SW480 (cell line): ENCODE measurements at regions not wholly inside any gene's neighbourhood (a gene's known extent, or its start where the extent isn't known, plus 50 kb on each side); places are given as distances from the start of the nearest gene placed in this dataset.
"Not testable (repeated sequence)": the region's sequence is repeated elsewhere in the genome, so short reads cannot be mapped to it uniquely, and the experiment has no call there.

Source experiments
- DNase-seq: peaks from one replicate; pipeline ENCODE4 v3.0.0-alpha.2; 2016; ENCODE audit warnings: low spot score

DNA sequence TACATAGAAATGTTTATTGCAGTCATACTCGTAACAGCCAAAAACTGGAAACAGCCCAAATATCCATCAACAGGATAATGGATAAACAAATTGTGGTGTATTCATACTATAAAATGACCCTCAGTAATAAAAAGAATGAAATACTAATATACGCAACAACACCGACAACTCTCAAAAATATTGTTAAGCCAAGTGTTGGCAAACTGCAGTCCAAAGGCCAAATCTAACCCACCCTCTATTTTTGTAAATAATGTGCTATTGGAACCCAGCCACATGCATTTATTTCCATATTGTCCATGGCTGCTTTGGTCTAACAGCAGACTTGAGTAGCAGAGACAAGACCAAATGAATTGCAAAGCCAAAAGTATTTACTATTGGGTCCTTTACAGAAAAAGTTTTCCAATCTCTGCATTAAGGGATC is 151.0 kb downstream of the MREG start:
- no peak for DNase-seq

GRCh38 chr2:215861607-215862350 is 151.6 kb downstream of the MREG start:
- no peak for DNase-seq

GRCh38 chr2:215856080-215856479 is 157.3 kb downstream of the MREG start:
- no peak for DNase-seq

DNA sequence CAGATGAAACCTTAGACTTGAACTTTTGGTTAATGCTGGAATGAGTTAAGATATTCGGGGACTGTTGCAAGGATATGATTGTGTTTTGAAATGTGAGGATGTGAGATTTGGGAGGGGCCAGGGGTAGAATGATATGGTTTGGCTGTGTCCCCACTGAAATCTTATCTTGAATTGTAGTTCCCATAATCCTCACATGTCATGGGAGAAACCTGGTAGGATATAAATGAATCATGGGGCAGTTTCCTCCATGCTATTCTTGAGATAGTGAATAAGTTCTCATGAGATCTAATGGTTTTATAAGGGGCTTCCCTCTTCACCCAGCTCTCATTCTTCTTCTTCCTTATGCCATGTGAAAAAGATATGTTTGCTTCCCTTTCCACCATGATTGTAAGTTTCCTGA is 158.0 kb downstream of the MREG start:
- not testable (repeated sequence) for DNase-seq

GRCh38 chr2:215854008-215854407 is 159.3 kb downstream of the MREG start:
- no peak for DNase-seq

DNA sequence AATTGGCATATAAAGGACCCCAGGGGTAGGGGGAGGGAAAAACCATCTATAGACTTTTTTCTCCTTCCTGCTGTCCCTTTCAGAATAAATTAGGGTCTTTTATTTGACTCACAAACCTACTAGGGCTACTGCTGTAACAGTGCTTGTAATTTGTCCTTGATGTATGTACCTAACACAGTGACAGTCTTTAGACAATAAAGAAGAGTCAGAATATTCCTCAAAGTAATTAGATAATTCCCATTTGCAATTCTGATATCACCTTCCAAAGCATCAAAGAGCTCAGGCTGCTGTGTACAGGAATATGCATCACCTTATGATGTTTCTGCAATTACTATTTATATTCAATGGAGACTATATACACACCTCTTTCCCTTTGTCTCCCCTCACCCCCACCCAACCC is 161.7 kb downstream of the MREG start:
- no peak for DNase-seq

GRCh38 chr2:215851082-215851481 is 162.3 kb downstream of the MREG start:
- no peak for DNase-seq

DNA sequence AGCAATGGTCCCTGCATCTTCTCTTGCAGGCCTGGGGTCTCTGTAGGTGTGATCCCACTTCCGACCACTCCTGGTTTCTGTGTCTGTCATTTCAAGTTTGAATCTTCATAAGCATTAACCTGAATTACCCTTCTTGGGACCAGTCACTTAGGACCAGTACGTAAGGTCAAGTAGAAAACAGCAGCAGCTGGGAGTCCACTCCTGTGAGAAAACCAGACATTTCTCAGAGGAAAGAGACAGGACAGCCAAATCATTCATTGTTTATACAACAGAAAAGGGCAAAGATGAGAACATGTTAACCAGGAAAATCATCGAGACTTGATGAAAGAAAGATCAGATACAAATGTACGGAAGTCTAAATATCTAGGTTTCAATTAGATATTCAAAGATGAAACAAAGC is 163.0 kb downstream of the MREG start:
- DNase-seq, result no peak

GRCh38 chr2:215849771-215850170 is 163.6 kb downstream of the MREG start:
- no peak for DNase-seq

- no peak for DNase-seq
Measured at GRCh38 chr2:215848698-215849097, 164.7 kb downstream of the MREG start.

- DNase-seq, result no peak
Measured at GRCh38 chr2:215848146-215848545, 165.2 kb downstream of the MREG start.

GRCh38 chr2:215847718-215848117 is 165.6 kb downstream of the MREG start:
- no peak for DNase-seq

DNA sequence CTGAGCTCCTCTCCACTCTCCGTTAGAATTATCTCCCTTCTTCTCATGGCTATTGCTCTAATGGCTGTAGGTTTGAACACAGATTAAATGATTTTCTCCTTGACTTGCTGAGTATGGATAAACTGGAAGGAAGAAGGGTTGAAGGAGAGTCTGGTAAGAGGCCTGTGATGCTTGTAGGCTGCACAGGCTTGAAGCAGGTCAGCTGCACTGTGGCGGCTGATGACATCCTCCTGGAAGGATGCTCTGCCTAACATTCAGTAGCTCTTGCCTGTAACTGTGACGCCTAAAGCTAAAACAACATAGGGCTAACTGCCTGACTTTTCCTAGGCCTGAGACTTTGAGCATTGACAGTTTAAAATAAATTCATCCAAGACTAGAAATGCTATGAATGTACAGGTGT is 166.3 kb downstream of the MREG start:
- no peak for DNase-seq

DNA sequence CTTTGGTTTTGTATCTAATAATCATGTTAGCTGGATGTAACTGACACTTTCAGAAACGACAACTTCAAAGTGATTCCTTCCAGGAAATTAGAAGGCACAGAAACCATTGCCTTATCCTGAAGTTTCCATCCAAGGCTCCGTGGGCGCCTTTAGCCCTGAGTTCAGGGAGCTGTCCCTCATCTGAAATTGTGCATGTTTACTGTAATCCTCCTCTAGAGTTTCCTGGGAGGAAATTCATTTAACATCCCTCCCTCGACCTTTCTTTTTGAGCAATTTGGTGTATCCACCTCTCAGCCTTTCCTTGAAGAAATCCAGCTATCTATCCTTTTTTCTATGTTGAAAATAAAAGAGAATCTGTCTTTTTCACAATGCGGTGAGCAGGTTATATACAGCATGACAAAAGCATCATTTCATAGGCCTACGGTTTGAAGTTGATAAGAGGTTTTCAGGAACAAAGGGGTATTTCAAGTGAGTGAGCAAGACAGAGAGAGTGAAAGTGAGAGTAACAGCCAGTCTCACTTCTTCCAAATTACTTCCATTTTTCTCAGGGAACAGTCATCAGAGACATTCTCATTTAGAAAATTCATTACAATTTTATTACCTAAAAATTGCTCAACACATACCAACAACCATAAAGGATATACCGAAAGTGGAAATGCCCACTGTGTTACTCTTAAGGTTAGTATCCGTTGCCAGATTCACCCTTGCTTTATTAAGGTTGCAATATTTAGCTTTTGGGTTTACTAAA is 167.3 kb downstream of the MREG start:
- DNase-seq, result no peak

GRCh38 chr2:215843579-215843978 is 169.8 kb downstream of the MREG start:
- DNase-seq, result peak; percentile 57

GRCh38 chr2:215841175-215841816 is 172.1 kb downstream of the MREG start:
- no peak for DNase-seq

DNA sequence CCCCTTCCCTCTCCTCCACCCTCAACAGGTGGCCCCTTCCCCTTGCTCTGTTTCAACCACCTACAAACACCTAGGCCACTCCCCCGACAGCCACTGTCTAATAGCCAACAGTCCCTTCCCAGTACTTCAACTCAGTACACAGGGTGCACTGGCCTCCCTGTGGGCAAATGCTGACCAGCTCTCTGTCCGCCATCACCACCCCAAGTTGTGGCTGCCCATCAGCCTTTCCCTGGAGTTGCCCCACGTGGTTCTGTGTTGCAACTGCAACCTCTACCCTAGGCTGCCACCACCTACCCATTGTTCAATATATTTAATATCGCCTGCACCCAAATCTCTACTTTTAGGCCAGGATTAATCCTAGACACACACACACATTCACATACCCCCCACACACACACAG is 173.5 kb downstream of the MREG start:
- no peak for DNase-seq

- DNase-seq, result no peak
Measured at GRCh38 chr2:215839309-215839708, 174.0 kb downstream of the MREG start.

GRCh38 chr2:215836881-215837280 is 176.5 kb downstream of the MREG start:
- no peak for DNase-seq

DNA sequence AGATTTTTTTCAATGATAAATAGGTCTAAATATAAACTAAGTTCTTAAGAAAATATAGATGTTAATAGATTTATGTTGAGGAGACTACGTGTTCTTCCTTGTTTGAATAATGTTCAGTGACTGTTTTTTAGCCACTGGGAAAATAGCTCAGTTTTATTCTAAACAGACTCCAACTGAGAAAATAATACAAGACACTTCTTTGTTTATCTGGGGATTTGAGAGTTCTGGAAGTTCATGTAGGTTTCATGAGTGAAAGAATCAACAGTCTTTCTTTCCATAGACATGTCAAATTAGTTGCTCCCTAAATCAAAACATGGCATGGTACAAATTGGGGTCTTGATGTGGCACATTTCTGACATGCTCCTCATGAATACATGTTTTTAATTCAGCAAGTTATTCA is 177.7 kb downstream of the MREG start:
- no peak for DNase-seq

GRCh38 chr2:215835231-215835630 is 178.1 kb downstream of the MREG start:
- no peak for DNase-seq

- DNase-seq, result peak; percentile 64
Measured at GRCh38 chr2:215833531-215834162, 179.7 kb downstream of the MREG start.

- DNase-seq, result no peak
Measured at GRCh38 chr2:215832791-215833190, 180.6 kb downstream of the MREG start.
